KMS-11 (cell line): ENCODE measurements at regions not wholly inside any gene's neighbourhood (a gene's known extent, or its start where the extent isn't known, plus 50 kb on each side); places are given as distances from the start of the nearest gene placed in this dataset.

Experiments used
- H2AFZ ChIP-seq: fragments of 200-600 bp; sonication (generic); 2 replicates; pipeline ENCODE4 v1.6.1; 2016; ENCODE audit warnings: antibody characterized with exemption, mixed run types, low read depth
- H3K27ac ChIP-seq: fragments of 200-600 bp; sonication (generic); 2 replicates; pipeline ENCODE4 v1.6.1; 2016; ENCODE audit warnings: mild to moderate bottlenecking, mixed run types
- H3K27me3 ChIP-seq: fragments of 200-600 bp; sonication (generic); 2 replicates; pipeline ENCODE4 v1.6.1; 2017; ENCODE audit warnings: mild to moderate bottlenecking, low read depth, mixed run types, moderate library complexity; ENCODE audit not compliant: insufficient read depth
- H3K36me3 ChIP-seq: fragments of 200-600 bp; sonication (generic); 2 replicates; pipeline ENCODE4 v1.6.1; 2017; ENCODE audit warnings: mild to moderate bottlenecking, mixed run types; ENCODE audit not compliant: insufficient read depth
- H3K4me1 ChIP-seq: fragments of 200-600 bp; sonication (generic); 2 replicates; pipeline ENCODE4 v1.6.1; 2016; ENCODE audit warnings: mild to moderate bottlenecking, low read depth, mixed run types; ENCODE audit not compliant: poor library complexity, severe bottlenecking
- H3K4me2 ChIP-seq: fragments of 200-600 bp; sonication (generic); 2 replicates; pipeline ENCODE4 v1.7.0; 2016; ENCODE audit warnings: mild to moderate bottlenecking, mixed run types
- H3K4me3 ChIP-seq: fragments of 200-600 bp; sonication (generic); IDR thresholded peaks from 2 replicates; pipeline ENCODE4 v1.6.1; 2017; ENCODE audit warnings: low read depth, low read length, mixed read lengths; ENCODE audit not compliant: insufficient read depth
- H3K79me2 ChIP-seq: fragments of 200-600 bp; sonication (generic); 2 replicates; pipeline ENCODE4 v1.6.1; 2016; ENCODE audit warnings: low read depth, mixed run types; ENCODE audit not compliant: insufficient read depth
- H3K9ac ChIP-seq: fragments of 200-600 bp; sonication (generic); 2 replicates; pipeline ENCODE4 v1.6.1; 2016; ENCODE audit warnings: mild to moderate bottlenecking, mixed run types
- H4K20me1 ChIP-seq: fragments of 200-600 bp; sonication (generic); 2 replicates; pipeline ENCODE4 v1.6.1; 2016; ENCODE audit warnings: mild to moderate bottlenecking, mixed run types; ENCODE audit not compliant: insufficient read depth
- TF ChIP-seq, protein P1 (sequence below): fragments of 200-600 bp; sonication (generic); conservative IDR thresholded peaks from 2 replicates; pipeline ENCODE4 v1.6.1; 2017; ENCODE audit warnings: low read depth, mild to moderate bottlenecking, antibody characterized with exemption, low read length, moderate library complexity, mixed read lengths

DNA sequence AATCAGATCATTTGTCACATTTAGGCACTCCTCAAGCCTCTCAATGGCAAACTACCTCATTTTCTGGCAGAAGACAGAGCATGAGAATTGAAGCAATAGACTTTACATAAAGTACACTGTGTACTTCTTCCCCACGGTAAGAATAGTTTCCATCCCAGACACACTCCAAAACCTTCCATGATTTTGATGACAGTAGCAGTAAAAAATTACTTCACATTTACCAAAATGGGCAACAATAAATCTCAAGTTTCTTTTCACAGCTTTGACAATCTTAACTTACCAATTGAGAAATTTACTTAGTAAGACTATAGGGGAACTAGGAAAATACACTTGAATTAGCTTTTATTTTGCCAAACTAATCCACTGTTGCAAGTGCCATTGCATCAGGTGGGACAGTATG is 353.8 kb downstream of the HAO1 start:
- Histone ChIP-seq H3K4me1 (no peaks in the 10 kb centered on the region), H3K4me3 (no peak overlapping the region), H3K36me3 (no peaks in the 10 kb centered on the region), H3K27ac (no peak overlapping the region), H4K20me1 (no peaks in the 10 kb centered on the region), H3K79me2 (no peaks in the 10 kb centered on the region), H3K9ac (no peak overlapping the region), H3K27me3 (no peaks in the 10 kb centered on the region), H2AFZ (no peak overlapping the region), H3K4me2 (no peak overlapping the region)
- TF ChIP-seq, protein P1, sequence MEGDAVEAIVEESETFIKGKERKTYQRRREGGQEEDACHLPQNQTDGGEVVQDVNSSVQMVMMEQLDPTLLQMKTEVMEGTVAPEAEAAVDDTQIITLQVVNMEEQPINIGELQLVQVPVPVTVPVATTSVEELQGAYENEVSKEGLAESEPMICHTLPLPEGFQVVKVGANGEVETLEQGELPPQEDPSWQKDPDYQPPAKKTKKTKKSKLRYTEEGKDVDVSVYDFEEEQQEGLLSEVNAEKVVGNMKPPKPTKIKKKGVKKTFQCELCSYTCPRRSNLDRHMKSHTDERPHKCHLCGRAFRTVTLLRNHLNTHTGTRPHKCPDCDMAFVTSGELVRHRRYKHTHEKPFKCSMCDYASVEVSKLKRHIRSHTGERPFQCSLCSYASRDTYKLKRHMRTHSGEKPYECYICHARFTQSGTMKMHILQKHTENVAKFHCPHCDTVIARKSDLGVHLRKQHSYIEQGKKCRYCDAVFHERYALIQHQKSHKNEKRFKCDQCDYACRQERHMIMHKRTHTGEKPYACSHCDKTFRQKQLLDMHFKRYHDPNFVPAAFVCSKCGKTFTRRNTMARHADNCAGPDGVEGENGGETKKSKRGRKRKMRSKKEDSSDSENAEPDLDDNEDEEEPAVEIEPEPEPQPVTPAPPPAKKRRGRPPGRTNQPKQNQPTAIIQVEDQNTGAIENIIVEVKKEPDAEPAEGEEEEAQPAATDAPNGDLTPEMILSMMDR = no peak

GRCh38 chr20:7589164-7589563 is 351.1 kb downstream of the HAO1 start:
- Histone ChIP-seq H3K4me2 (no peak overlapping the region), H4K20me1 (no peaks in the 10 kb centered on the region), H3K79me2 (no peaks in the 10 kb centered on the region), H3K9ac (no peak overlapping the region), H3K4me3 (no peak overlapping the region), H3K27me3 (no peaks in the 10 kb centered on the region), H3K4me1 (no peaks in the 10 kb centered on the region), H2AFZ (no peak overlapping the region), H3K36me3 (no peaks in the 10 kb centered on the region), H3K27ac (no peak overlapping the region)
- TF ChIP-seq, protein P1 = no peak

DNA sequence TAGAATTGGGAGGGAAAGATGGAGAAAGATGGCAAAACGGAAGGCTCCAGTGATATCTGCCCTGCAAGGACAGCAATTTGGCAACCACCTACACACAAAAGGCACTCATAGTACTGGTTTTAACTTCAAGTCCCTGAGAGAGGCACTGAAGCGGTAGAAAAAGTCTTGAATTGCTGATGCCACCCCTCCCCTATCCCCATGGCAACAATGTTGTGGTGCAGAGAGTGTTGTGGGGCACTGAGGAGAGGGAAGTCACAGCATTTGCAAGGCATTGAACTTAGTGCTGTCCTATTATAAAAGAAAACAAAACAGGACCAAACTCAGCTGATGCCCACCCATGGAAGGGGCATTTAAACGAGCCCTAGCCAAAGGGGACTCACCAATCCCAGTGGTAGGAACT is 343.7 kb downstream of the HAO1 start:
- Histone ChIP-seq H3K9ac (no peak overlapping the region), H4K20me1 (no peaks in the 10 kb centered on the region), H3K4me2 (no peak overlapping the region), H3K4me1 (no peaks in the 10 kb centered on the region), H3K27ac (no peak overlapping the region), H2AFZ (no peak overlapping the region), H3K79me2 (no peaks in the 10 kb centered on the region), H3K36me3 (no peaks in the 10 kb centered on the region), H3K4me3 (no peak overlapping the region), H3K27me3 (no peaks in the 10 kb centered on the region)
- TF ChIP-seq, protein P1 = no peak

GRCh38 chr20:7601431-7601830 is 338.8 kb downstream of the HAO1 start:
- no peaks in the 10 kb centered on the region for H3K79me2 ChIP-seq
- H3K4me1 ChIP-seq = no peaks in the 10 kb centered on the region
- no peaks in the 10 kb centered on the region for H3K36me3 ChIP-seq
- TF ChIP-seq, protein P1 = no peak
- no peak overlapping the region for H3K4me2 ChIP-seq
- no peaks in the 10 kb centered on the region for H4K20me1 ChIP-seq
- H3K27me3 ChIP-seq = no peaks in the 10 kb centered on the region
- no peak overlapping the region for H3K27ac ChIP-seq
- H2AFZ ChIP-seq = no peak overlapping the region
- H3K4me3 ChIP-seq = no peak overlapping the region
- no peak overlapping the region for H3K9ac ChIP-seq
